Right kidney (tissue), 1 donor: ENCODE measurements at regions not wholly inside any gene's neighbourhood (a gene's known extent, or its start where the extent isn't known, plus 50 kb on each side); places are given as distances from the start of the nearest gene placed in this dataset.
"Not testable (repeated sequence)": the region's sequence is repeated elsewhere in the genome, so short reads cannot be mapped to it uniquely, and the experiment has no call there.

Experiments
- DNase-seq: peaks from one replicate; pipeline ENCODE4 v3.0.0-alpha.2; 2016

DNA sequence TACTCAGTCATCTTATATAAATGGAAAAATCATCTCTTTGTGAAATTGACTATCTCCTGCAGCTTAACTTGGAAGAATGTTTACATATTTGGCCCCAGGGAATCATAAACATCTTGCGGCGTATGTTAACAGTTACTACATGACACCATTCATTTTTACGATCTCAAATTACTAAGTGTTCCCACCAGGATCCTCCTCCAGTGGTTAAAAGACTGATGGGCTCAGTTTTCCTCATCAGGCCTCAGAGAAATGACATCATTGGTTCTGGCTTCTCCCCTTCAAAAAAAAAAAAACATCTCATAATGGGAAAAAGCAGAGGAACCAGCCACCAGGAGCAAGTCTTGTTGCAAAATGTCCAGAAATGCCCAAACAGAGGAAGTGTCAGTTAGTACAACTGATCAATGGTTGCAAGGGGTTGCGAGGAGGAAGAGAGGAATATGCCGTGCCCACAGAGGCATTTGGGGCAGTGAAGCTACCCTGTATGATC, 70.5 kb upstream of the LIPC start:
- DNase-seq = no peak

DNA sequence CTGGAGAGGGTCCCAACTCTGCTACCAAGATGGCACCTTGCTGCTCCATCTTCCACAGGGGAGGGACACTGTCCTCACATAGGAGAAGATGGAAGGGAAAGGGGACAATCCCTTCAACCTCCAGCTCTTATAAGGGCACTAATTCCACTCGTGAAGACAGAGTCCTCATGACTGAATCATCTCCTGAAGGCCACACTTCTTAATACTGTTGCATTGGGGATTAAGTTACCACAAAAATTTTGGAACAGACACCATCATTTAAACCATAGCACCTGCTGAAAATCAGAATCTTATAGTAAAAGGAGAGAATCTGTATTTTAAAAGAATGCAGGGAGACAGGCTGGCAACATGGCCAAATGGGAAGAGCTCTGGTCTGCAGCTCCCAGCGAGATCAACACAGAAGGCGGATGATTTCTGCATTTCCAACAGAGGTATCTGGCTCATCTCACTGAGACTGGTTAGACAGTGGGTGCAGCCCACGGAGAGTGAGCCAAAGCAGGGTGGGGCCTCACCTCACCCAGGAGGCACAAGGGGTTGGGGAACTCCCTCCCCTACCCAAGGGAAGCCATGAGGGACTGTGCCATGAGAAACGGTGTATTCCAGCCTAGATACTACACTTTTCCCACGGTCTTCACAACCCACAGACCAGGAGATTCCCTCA, 69.4 kb upstream of the LIPC start:
- DNase-seq = no peak

GRCh38 chr15:58363118-58363517, 68.7 kb upstream of the LIPC start:
- DNase-seq = not testable (repeated sequence)

- DNase-seq = not testable (repeated sequence)
Measured at GRCh38 chr15:58363673-58364072, 68.1 kb upstream of the LIPC start.

DNA sequence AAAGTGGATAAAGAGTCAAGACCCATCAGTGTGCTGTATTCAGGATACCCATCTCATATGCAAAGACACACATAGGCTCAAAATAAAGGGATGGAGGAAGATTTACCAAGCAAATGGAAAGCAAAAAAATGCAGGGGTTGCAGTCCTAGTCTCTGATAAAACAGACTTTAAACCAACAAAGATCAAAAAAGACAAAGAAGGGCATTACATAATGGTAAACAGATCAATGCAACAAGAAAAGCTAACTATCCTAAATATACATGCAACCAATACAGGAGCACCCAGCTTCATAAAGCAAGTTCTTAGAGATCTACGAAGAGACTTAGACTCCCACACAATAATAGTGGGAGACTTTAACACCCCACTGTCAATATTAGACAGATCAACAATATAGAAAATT, 66.7 kb upstream of the LIPC start:
- DNase-seq = not testable (repeated sequence)

- peak; percentile 59 for DNase-seq
Measured at GRCh38 chr15:58369261-58369701, 62.5 kb upstream of the LIPC start.

GRCh38 chr15:58369956-58370355, 61.8 kb upstream of the LIPC start:
- no peak for DNase-seq

GRCh38 chr15:58374147-58374546, 57.6 kb upstream of the LIPC start:
- DNase-seq = no peak

DNA sequence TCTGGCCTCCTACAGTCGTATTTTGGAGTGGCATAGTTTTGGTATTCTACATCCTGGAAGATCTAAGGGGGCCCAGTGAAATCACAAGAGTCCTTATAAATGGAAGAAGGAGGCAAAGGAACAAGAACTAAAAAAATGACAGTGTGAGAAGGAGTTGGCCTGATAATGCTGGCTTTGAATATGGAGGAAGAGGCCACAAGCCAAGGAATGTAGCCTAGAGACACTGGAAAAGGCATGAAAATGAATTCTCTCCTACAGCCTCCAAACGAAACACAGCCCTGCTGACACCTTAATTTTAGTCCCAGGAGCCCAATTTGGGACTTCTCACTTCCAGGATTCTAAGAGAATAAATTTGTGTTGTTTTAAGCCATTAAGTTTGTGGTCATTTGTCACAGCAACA, 54.6 kb upstream of the LIPC start:
- DNase-seq = no peak

GRCh38 chr15:58378241-58379085, 53.3 kb upstream of the LIPC start:
- DNase-seq = no peak

GRCh38 chr15:58379454-58379853, 52.3 kb upstream of the LIPC start:
- DNase-seq = not testable (repeated sequence)

DNA sequence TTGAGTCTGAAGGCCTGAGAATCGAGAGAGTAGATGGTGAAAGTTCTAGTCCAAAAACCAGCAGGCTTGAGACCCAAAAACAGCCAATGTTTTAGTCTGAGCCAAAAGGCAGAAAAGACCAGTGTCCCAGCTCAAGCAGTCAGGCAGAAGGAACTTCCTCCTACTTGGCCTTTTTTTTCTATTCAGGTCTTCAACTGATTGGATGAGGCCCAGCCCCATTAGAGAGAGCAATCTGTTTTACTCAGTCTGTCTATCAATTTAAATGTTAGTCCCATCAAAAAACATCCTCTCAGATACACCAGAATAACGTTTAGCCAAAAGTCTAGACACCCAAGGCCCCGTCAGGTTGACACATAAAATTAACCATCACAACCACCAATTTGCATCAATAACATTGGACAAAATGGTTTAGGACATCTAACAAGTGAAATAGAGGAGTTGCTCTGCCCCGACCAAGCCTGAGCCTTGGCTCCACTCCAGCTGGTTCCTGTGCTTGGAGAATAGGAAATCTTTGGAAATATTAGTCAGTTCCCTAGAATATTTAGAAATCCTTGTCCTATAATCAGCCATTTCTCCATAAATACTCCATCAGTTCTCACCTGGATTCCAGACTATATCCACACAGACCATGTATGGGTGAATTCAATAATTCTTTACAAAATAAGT, 51.4 kb upstream of the LIPC start:
- no peak for DNase-seq

DNA sequence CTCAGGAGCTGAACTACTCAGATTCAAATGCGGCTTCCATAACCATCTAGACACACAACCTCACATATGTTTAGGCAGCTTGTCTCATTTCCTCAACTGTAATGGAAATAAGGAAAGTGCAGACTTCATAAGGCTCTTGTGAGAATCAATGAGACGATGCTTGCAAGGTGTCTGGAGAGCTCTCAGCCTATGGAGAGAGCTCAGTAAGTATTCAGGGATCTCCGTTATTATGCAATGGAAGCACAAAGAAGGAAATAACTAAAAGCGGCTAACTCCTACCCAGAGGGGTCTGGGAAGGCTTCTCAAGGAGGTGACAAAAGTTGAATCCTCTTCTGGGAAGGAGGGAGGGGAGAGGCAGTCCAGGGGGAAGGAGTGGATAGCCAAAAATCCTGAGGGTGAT, 50.1 kb upstream of the LIPC start:
- no peak for DNase-seq
